H9 (cell line): ENCODE measurements at regions not wholly inside any gene's neighbourhood (a gene's known extent, or its start where the extent isn't known, plus 50 kb on each side); places are given as distances from the start of the nearest gene placed in this dataset.
A peak's percentile ranks its signal among the peaks of the same experiment; 100 is the strongest.

Experiments used
- DNase-seq: peaks from one replicate; pipeline ENCODE4 v3.0.0-alpha.2; 2017
- H2AFZ ChIP-seq: one replicate; pipeline ENCODE4 v1.6.1; 2013; ENCODE audit warnings: mild to moderate bottlenecking, low read length, control low read depth, moderate library complexity
- H2AK5ac ChIP-seq: 2 replicates; pipeline ENCODE4 v1.6.1; 2013; ENCODE audit warnings: low read length, control low read depth, mixed read lengths; ENCODE audit not compliant: insufficient read length
- H2BK120ac ChIP-seq: one replicate; pipeline ENCODE4 v1.6.1; 2013; ENCODE audit warnings: low read depth, mild to moderate bottlenecking, low read length, control low read depth, inconsistent platforms; ENCODE audit not compliant: poor library complexity, severe bottlenecking
- H2BK12ac ChIP-seq: 2 replicates; pipeline ENCODE4 v1.6.1; 2013; ENCODE audit warnings: low read length, control low read depth, mixed read lengths, low read depth; ENCODE audit not compliant: insufficient read length
- H2BK15ac ChIP-seq: 2 replicates; pipeline ENCODE4 v1.6.1; 2013; ENCODE audit warnings: low read depth, low read length, control low read depth
- H2BK20ac ChIP-seq: one replicate; pipeline ENCODE4 v1.6.1; 2013; ENCODE audit warnings: low read depth, mild to moderate bottlenecking, low read length, control low read depth, inconsistent platforms; ENCODE audit not compliant: poor library complexity, severe bottlenecking
- H2BK5ac ChIP-seq: 2 replicates; pipeline ENCODE4 v1.6.1; 2013; ENCODE audit warnings: low read length, control low read depth, mixed read lengths; ENCODE audit not compliant: insufficient read length
- H3K14ac ChIP-seq: 2 replicates; pipeline ENCODE4 v1.6.1; 2013; ENCODE audit warnings: low read length, control low read depth; ENCODE audit not compliant: insufficient read depth
- H3K18ac ChIP-seq: 2 replicates; pipeline ENCODE4 v1.6.1; 2013; ENCODE audit warnings: low read depth, mild to moderate bottlenecking, mixed read lengths, low read length, control low read depth; ENCODE audit not compliant: insufficient read length
- H3K23ac ChIP-seq: 2 replicates; pipeline ENCODE4 v1.6.1; 2013; ENCODE audit warnings: low read length, control low read depth, mixed read lengths, low read depth; ENCODE audit not compliant: insufficient read length
- H3K23me2 ChIP-seq: 2 replicates; pipeline ENCODE4 v1.6.1; 2013; ENCODE audit warnings: low read depth, mild to moderate bottlenecking, mixed read lengths, low read length, control low read depth; ENCODE audit not compliant: insufficient read length, poor library complexity, severe bottlenecking
- H3K27ac ChIP-seq: 2 replicates; pipeline ENCODE4 v1.5.1; 2013; ENCODE audit warnings: low read length, control low read depth, mixed read lengths, low read depth; ENCODE audit not compliant: insufficient read length
- H3K27me3 ChIP-seq: 2 replicates; pipeline ENCODE4 v1.6.1; 2013; ENCODE audit warnings: low read length, control low read depth, inconsistent platforms; ENCODE audit not compliant: insufficient read depth
- H3K4ac ChIP-seq: 2 replicates; pipeline ENCODE4 v1.6.1; 2013; ENCODE audit warnings: low read depth, mild to moderate bottlenecking, control low read depth, inconsistent platforms, low read length, moderate library complexity
- H3K4me1 ChIP-seq: 2 replicates; pipeline ENCODE4 v1.6.1; 2013; ENCODE audit warnings: low read length, control low read depth, inconsistent platforms; ENCODE audit not compliant: insufficient read depth
- H3K4me2 ChIP-seq: 2 replicates; pipeline ENCODE4 v1.6.1; 2013; ENCODE audit warnings: low read length, control low read depth, mixed read lengths; ENCODE audit not compliant: insufficient read length, insufficient read depth
- H3K56ac ChIP-seq: 2 replicates; pipeline ENCODE4 v1.6.1; 2013; ENCODE audit warnings: low read depth, mild to moderate bottlenecking, mixed read lengths, low read length, control low read depth; ENCODE audit not compliant: insufficient read length
- H3K79me1 ChIP-seq: 2 replicates; pipeline ENCODE4 v1.6.1; 2013; ENCODE audit warnings: low read depth, mild to moderate bottlenecking, moderate library complexity, low read length, control low read depth, inconsistent platforms; ENCODE audit not compliant: insufficient read depth, poor library complexity, severe bottlenecking
- H3K79me2 ChIP-seq: 2 replicates; pipeline ENCODE4 v1.6.1; 2013; ENCODE audit warnings: low read length, control low read depth, inconsistent platforms; ENCODE audit not compliant: insufficient read depth
- H3K9ac ChIP-seq: 2 replicates; pipeline ENCODE4 v1.6.1; 2013; ENCODE audit warnings: low read length, control low read depth, mixed read lengths; ENCODE audit not compliant: insufficient read length; ENCODE audit errors: extremely low read depth
- H3K9me3 ChIP-seq: one replicate; pipeline ENCODE4 v1.6.1; 2013; ENCODE audit warnings: low read depth, low read length, inconsistent platforms; ENCODE audit not compliant: control insufficient read depth
- H3T11ph ChIP-seq: one replicate; pipeline ENCODE4 v1.6.1; 2013; ENCODE audit warnings: mild to moderate bottlenecking, low read length, control low read depth, inconsistent platforms
- H4K20me1 ChIP-seq: one replicate; pipeline ENCODE4 v1.6.1; 2013; ENCODE audit not compliant: control insufficient read depth, insufficient read length, insufficient read depth
- H4K5ac ChIP-seq: 2 replicates; pipeline ENCODE4 v1.6.1; 2013; ENCODE audit warnings: low read depth, mild to moderate bottlenecking, mixed read lengths, low read length, control low read depth; ENCODE audit not compliant: insufficient read length
- H4K8ac ChIP-seq: replicated peaks from 2 replicates; pipeline ENCODE4 v1.6.1; 2013; ENCODE audit warnings: low read length, control low read depth, mixed read lengths, low read depth; ENCODE audit not compliant: insufficient read length
- H4K91ac ChIP-seq: 2 replicates; pipeline ENCODE4 v1.6.1; 2013; ENCODE audit warnings: low read depth, mild to moderate bottlenecking, moderate library complexity, mixed read lengths, low read length, control low read depth; ENCODE audit not compliant: insufficient read length
- H3K27ac Mint-ChIP-seq, 3 experiments: 2 replicates in 2 of 3; 3 replicates in 1 of 3; pipeline ENCODE4 v1.8.0; 2020 to 2021; ENCODE audit warnings: mixed read lengths in 3 of 3, mild to moderate bottlenecking in 1 of 3, moderate library complexity in 1 of 3
- H3K27me3 Mint-ChIP-seq: 2 replicates; pipeline ENCODE4 v1.8.0; 2021; ENCODE audit warnings: low read depth, mild to moderate bottlenecking, moderate library complexity, mixed read lengths
- H3K36me3 Mint-ChIP-seq, 3 experiments: 2 replicates in 2 of 3; 3 replicates in 1 of 3; pipeline ENCODE4 v1.8.0; 2020 to 2021; ENCODE audit warnings: low read depth in 3 of 3, mixed read lengths in 3 of 3; ENCODE audit not compliant: insufficient read depth in 1 of 3
- H3K4me1 Mint-ChIP-seq, 2 experiments: 2 replicates each; pipeline ENCODE4 v1.8.0; 2020; ENCODE audit warnings: mixed read lengths in 2 of 2
- H3K4me3 Mint-ChIP-seq, 2 experiments: 2 replicates in 1 of 2; 3 replicates in 1 of 2; pipeline ENCODE4 v1.8.0; 2020 to 2021; ENCODE audit warnings: mild to moderate bottlenecking in 2 of 2, mixed read lengths in 2 of 2, moderate library complexity in 1 of 2
- H3K9me3 Mint-ChIP-seq, 2 experiments: 2 replicates in 1 of 2; 3 replicates in 1 of 2; pipeline ENCODE4 v1.8.0; 2020; ENCODE audit warnings: mild to moderate bottlenecking in 2 of 2, mixed read lengths in 2 of 2, moderate library complexity in 1 of 2
- WGBS: extraction: QIAGEN DNeasy Blood & Tissue Kit; methylation state at CpG from one replicate; pipeline ENCODE4 v1.1.7; 2013; ENCODE audit warnings: missing lambda C conversion rate, low lambda C conversion rate, mixed read lengths; ENCODE audit not compliant: insufficient read length; ENCODE audit errors: extremely low coverage; 5-methylcytosine and 5-hydroxymethylcytosine counted together
- TF ChIP-seq, protein P1 (sequence below): fragments of 200-600 bp; sonication (generic); conservative IDR thresholded peaks from 3 replicates; pipeline ENCODE4 v1.8.0; 2021; ENCODE audit warnings: antibody characterized with exemption, mild to moderate bottlenecking

DNA sequence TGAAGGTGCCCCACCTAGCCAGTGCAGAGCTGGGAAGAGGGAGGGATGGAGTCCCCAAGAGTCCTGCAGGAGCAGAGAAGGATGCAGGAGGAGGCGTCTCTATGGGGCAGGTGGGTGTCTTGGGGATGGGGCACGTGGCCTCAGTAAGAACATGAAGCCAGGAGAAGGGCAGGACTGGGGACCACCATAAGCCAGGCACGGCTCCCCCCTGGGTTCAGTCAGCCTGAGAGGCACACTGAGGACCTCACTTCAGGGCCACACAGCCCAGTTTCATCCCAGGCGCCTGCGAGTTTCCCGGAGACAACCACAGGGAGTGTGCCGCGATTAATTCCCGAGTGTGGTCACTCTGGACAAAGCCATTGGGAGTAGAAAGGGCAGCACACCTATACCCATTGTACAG lies 120.3 kb downstream of the GYPC start:
- Histone ChIP-seq H3K18ac (no peak overlapping the region), H3K9me3 (no peaks in the 10 kb centered on the region), H2AFZ (no peak overlapping the region), H3K4me1 (no peaks in the 10 kb centered on the region), H2BK5ac (no peak overlapping the region), H2BK12ac (no peak overlapping the region), H3K9ac (no peak overlapping the region), H2BK120ac (no peak overlapping the region), H3K56ac (no peak overlapping the region), H3K23me2 (peaks cover 8% of the 10 kb centered on the region), H3K79me1 (no peaks in the 10 kb centered on the region), H2BK20ac (no peak overlapping the region), H4K5ac (no peak overlapping the region), H3T11ph (no peak overlapping the region), H3K27ac (no peak overlapping the region), H4K91ac (no peak overlapping the region), H3K23ac (no peak overlapping the region), H4K8ac (no peak overlapping the region), H3K79me2 (no peaks in the 10 kb centered on the region), H4K20me1 (no peaks in the 10 kb centered on the region), H3K4ac (no peak overlapping the region), H3K14ac (no peak overlapping the region), H2AK5ac (no peak overlapping the region), H3K27me3 (no peaks in the 10 kb centered on the region; the same call in 1 of the 2 replicates), H3K4me2 (peak overlapping the region; percentile 81), H2BK15ac (no peak overlapping the region)
- Mint-ChIP-seq H3K36me3 (no peaks in the 10 kb centered on the region), H3K9me3 (0 out of 5 replicates have a peak, but pooled peaks cover 0 to 3% of the 10 kb centered on the region in 2 experiments), H3K27ac (no peak overlapping the region), H3K27me3 (peaks cover 23% of the 10 kb centered on the region), H3K4me3 (peak overlapping the region; percentile 73 to 77), H3K4me1 (peaks cover 15% of the 10 kb centered on the region in 2 experiments)
- no peak for DNase-seq
- WGBS, result no CpG with 5 or more reads among the region's 9 CpGs
- TF ChIP-seq, protein P1, sequence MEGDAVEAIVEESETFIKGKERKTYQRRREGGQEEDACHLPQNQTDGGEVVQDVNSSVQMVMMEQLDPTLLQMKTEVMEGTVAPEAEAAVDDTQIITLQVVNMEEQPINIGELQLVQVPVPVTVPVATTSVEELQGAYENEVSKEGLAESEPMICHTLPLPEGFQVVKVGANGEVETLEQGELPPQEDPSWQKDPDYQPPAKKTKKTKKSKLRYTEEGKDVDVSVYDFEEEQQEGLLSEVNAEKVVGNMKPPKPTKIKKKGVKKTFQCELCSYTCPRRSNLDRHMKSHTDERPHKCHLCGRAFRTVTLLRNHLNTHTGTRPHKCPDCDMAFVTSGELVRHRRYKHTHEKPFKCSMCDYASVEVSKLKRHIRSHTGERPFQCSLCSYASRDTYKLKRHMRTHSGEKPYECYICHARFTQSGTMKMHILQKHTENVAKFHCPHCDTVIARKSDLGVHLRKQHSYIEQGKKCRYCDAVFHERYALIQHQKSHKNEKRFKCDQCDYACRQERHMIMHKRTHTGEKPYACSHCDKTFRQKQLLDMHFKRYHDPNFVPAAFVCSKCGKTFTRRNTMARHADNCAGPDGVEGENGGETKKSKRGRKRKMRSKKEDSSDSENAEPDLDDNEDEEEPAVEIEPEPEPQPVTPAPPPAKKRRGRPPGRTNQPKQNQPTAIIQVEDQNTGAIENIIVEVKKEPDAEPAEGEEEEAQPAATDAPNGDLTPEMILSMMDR, result no peak
